BJ (cell line): ENCODE measurements at regions not wholly inside any gene's neighbourhood (a gene's known extent, or its start where the extent isn't known, plus 50 kb on each side); places are given as distances from the start of the nearest gene placed in this dataset.
A peak's percentile ranks its signal among the peaks of the same experiment; 100 is the strongest.

Experiments used
- CTCF ChIA-PET: fragments of 350-600 bp; formaldehyde crosslinking; extraction: SDS; loops from one replicate; lab custom pipeline; 2021; ENCODE audit warnings: antibody characterized with exemption, inconsistent platforms; lab: Yijun Ruan, JAX
- POLR2A ChIA-PET: fragments of 300-600 bp; sonication (Branson Sonifier 250); formaldehyde crosslinking; extraction: SDS; loops from one replicate; lab custom pipeline; 2021; ENCODE audit warnings: antibody characterized with exemption; lab: Charles Lee
- DNase-seq: peaks from one replicate; pipeline ENCODE4 v3.0.0-alpha.2; 2011; ENCODE audit warnings: low read depth
- H3K27me3 ChIP-seq: 2 replicates; pipeline ENCODE4 v1.6.0; 2011; ENCODE audit warnings: low read length; ENCODE audit not compliant: control insufficient read depth, insufficient read depth
- H3K36me3 ChIP-seq: 2 replicates; pipeline ENCODE4 v1.5.1; 2011; ENCODE audit warnings: low read length; ENCODE audit not compliant: control insufficient read depth, insufficient read depth
- H3K4me3 ChIP-seq: 2 replicates; pipeline ENCODE4 v1.5.1; 2011; ENCODE audit warnings: low read depth, mild to moderate bottlenecking, control low read depth, low read length
- TF ChIP-seq, protein P1 (sequence below): IDR thresholded peaks from 2 replicates; pipeline ENCODE4 v1.5.1; 2011; ENCODE audit warnings: low read depth, mild to moderate bottlenecking, control low read depth, inconsistent platforms, low read length, moderate library complexity; ENCODE audit not compliant: insufficient read depth

DNA sequence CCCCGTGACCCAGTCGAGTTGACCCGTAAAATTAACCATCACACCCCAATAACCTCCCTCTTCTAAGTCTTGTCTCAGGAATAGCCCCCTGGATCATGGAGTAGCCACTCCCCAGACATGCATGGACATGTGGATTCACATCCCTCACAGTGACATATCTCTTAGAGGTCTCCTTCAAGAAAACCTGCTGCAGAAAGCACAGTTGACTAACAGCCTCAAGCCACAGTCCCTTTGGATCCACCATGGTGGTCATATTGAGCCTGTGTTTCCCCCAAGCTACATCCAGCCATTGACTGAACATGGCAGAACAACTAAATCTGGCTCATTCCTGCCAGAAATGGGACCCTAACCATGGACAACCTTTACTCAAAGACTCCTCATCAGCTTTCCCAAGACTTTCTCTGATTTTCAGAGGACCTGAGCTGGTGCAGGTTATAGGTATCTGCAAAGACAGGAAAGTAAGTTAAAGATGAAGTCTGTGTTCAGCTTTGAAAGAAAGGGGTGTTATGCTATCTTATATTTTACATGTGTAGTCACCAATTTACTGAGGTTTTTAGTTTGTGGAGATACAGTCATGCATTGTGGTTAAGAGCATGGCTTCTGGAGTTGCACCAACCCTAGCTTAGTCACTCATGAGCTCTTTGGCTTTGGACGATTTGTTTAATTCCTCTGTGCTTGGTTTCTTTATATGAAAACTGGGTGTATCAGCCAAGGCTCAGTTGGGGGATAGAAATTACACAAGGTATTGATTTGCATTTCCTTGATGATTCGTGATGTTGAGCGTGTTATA is 219.1 kb downstream of the MYLK4 start:
- DNase-seq, result peak; percentile 38
- CTCF ChIA-PET, result interaction anchor here (0.7 to 1.4 kb wide), 2 partner anchors 100 to 103 kb away, joined by 3 read pairs; no protein-coding TSS in a partner anchor
- Histone ChIP-seq H3K27me3 (no peaks in the 10 kb centered on the region; the same call in 1 of the 2 replicates), H3K4me3 (no peak overlapping the region), H3K36me3 (no peaks in the 10 kb centered on the region)
- POLR2A ChIA-PET, result no interaction called here
- TF ChIP-seq, protein P1, sequence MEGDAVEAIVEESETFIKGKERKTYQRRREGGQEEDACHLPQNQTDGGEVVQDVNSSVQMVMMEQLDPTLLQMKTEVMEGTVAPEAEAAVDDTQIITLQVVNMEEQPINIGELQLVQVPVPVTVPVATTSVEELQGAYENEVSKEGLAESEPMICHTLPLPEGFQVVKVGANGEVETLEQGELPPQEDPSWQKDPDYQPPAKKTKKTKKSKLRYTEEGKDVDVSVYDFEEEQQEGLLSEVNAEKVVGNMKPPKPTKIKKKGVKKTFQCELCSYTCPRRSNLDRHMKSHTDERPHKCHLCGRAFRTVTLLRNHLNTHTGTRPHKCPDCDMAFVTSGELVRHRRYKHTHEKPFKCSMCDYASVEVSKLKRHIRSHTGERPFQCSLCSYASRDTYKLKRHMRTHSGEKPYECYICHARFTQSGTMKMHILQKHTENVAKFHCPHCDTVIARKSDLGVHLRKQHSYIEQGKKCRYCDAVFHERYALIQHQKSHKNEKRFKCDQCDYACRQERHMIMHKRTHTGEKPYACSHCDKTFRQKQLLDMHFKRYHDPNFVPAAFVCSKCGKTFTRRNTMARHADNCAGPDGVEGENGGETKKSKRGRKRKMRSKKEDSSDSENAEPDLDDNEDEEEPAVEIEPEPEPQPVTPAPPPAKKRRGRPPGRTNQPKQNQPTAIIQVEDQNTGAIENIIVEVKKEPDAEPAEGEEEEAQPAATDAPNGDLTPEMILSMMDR, result no peak

DNA sequence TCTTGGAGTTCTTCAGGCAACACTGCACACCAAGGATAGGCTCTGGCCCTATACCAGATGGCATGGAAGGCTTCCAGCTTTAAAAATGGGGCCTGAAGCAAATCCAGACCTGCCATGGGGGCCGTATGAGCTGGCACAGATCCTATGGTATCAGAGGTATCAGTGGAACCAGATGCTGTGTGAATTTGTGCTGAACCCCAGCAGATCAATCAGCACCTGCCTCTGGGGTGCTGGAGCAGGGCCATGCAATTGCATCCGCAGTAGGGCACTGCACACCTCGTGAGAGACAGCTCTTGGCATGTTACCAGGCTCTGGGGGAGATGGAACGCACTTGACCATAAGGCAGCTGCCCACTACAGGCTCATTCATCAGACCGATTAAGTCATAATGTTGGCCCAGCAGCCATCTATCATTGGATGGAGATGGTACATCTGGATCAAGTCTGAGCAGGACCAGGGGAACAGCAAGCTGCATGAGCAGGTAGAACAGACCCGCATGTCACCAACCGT is 221.5 kb downstream of the MYLK4 start:
- Histone ChIP-seq H3K36me3 (no peaks in the 10 kb centered on the region), H3K27me3 (no peaks in the 10 kb centered on the region; the same call in 1 of the 2 replicates), H3K4me3 (no peak overlapping the region)
- ChIA-PET POLR2A (no interaction called here), CTCF (no interaction called here)
- no peak for DNase-seq
- TF ChIP-seq, protein P1, result no peak

DNA sequence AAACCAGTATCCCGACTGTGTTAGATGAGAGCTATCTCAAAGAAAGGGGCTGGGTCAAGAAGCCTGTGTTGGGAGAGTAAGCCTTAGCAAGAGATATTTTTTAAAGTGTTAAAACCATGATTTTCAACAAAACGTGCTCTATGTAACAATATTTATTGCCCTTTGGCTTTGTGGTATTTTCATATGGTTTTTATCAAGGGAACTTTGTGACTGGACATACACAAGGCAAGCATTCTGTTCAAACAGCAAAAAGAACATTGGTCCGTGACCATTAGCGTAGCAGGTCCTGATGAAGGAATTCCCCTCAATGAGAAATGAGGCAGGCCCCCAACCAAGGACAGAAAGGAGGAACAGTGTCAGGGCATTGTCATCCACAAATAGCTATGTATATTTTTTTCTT is 222.6 kb downstream of the MYLK4 start:
- ChIA-PET CTCF (no interaction called here), POLR2A (no interaction called here)
- no peaks in the 10 kb centered on the region for H3K36me3 ChIP-seq
- H3K27me3 ChIP-seq, result no peaks in the 10 kb centered on the region; the same call in 1 of the 2 replicates
- TF ChIP-seq, protein P1, result no peak
- no peak overlapping the region for H3K4me3 ChIP-seq
- no peak for DNase-seq

DNA sequence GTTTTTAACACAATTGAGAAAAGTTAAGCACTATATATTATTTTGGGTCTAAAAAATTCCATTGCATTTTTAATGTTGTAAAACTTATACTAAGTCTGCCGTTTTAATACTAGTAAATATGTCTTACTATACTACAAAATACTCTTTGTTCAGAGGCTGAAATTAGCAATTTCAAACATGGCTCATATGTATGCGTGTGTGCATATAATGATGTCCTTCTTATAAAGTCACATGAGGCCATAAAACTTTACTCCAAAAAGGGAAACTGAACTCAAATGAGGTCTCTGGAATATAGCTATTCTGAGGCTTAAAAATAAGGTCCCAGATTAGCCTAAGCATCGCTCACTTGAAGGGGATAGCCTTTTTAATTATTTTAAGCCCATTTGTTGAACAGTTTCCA is 224.0 kb downstream of the MYLK4 start:
- TF ChIP-seq, protein P1, result no peak
- ChIA-PET CTCF (interaction anchor here (0.7 kb wide), 1 partner anchor 108 kb away, joined by 3 read pairs; no protein-coding TSS in a partner anchor), POLR2A (no interaction called here)
- Histone ChIP-seq H3K4me3 (no peak overlapping the region), H3K36me3 (no peaks in the 10 kb centered on the region), H3K27me3 (no peaks in the 10 kb centered on the region; the same call in 1 of the 2 replicates)
- DNase-seq, result no peak

DNA sequence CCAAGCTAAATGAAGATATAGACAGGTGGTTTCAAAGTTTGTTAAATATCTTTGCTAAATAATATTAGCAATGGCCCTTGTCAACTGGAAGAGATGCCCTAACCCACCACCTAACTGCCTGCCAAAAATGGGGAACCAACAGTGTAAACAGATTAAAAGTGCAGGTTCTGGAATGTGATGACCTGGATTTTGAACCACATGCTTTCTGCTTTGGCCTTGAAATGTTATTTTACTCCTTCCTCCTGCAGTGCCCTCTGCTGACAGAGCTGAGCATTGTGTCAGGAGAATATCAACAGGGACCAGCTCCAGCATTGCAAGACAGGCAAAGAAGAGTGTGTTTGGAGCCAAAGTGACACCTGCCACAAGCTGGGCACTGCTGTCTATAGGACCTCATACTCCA is 226.6 kb downstream of the MYLK4 start:
- H3K36me3 ChIP-seq, result no peaks in the 10 kb centered on the region
- no peaks in the 10 kb centered on the region for H3K27me3 ChIP-seq
- POLR2A ChIA-PET, result no interaction called here
- CTCF ChIA-PET, result interaction anchor here (1.1 to 1.3 kb wide), 2 partner anchors 25 to 110 kb away, joined by 4 read pairs; no protein-coding TSS in a partner anchor
- TF ChIP-seq, protein P1, result 0 out of 2 replicates have a peak, but pooled peaks have one; percentile 25
- no peak overlapping the region for H3K4me3 ChIP-seq
- no peak for DNase-seq
